ENCODE measurements at regions not wholly inside any gene's neighbourhood (a gene's known extent, or its start where the extent isn't known, plus 50 kb on each side); places are given as distances from the start of the nearest gene placed in this dataset.

GRCh38 chr2:109998-110397, 63.7 kb upstream of the FAM110C start:
- H4K20me1 ChIP-seq (ENCODE audit: control insufficient read depth, extremely low read depth, insufficient read depth, low read length): no peaks in the 10 kb centered on the region
- no peak overlapping the region for H3K9ac ChIP-seq (ENCODE audit: control insufficient read depth, extremely low read depth, insufficient read depth, low read length)
- H3K27ac ChIP-seq (ENCODE audit: control insufficient read depth, insufficient read depth, low read length): no peak overlapping the region
- H3K4me1 ChIP-seq (ENCODE audit: control insufficient read depth, extremely low read depth, insufficient read depth, low read length): no peaks in the 10 kb centered on the region
- H3K36me3 ChIP-seq (ENCODE audit: control insufficient read depth in 2 of 2, extremely low read depth in 1 of 2, insufficient read depth in 2 of 2, low read length in 2 of 2): no peaks in the 10 kb centered on the region
- H3K79me2 ChIP-seq (ENCODE audit: control insufficient read depth, insufficient read depth, low read length): no peaks in the 10 kb centered on the region
- DNase-seq (ENCODE audit: low read depth, low spot score): no peak
- no peak overlapping the region for H3K4me2 ChIP-seq (ENCODE audit: control insufficient read depth, extremely low read depth, insufficient read depth, low read depth, low read length)
- no peak for FAIRE-seq
- no peaks in the 10 kb centered on the region for H3K9me3 ChIP-seq (ENCODE audit: control insufficient read depth, low read depth, low read length)
- no peak overlapping the region for H3K4me3 ChIP-seq (ENCODE audit: control insufficient read depth in 2 of 3, extremely low read depth in 1 of 3, insufficient read depth in 2 of 3, low read depth in 1 of 3, low read length in 3 of 3)
- H3K27me3 ChIP-seq (ENCODE audit: control insufficient read depth, extremely low read depth, insufficient read depth, low read length): no peaks in the 10 kb centered on the region
- no peaks in the 10 kb centered on the region for H3K9me1 ChIP-seq (ENCODE audit: control insufficient read depth, extremely low read depth, insufficient read depth, low read length)
- TF ChIP-seq CTCF (optimal IDR thresholded peaks at IDR 0.05 in 1 of 3, IDR thresholded peaks at IDR 0.05 in 1 of 3, conservative IDR thresholded peaks at IDR 0.05 in 1 of 3; ENCODE audit: extremely low read depth in 1 of 3, insufficient read depth in 2 of 3, low read length in 3 of 3) (no peak), EZH2 (IDR thresholded peaks at IDR 0.05; ENCODE audit: low read length) (no peak)
- dilution Hi-C loops (cut with MboI; ENCODE audit: extremely low pct_ligation_motif_present, low sequenced_read_pairs): no loop called here
- no peak overlapping the region for H2AFZ ChIP-seq (ENCODE audit: control insufficient read depth, low read length)

GRCh38 chr2:108920-109809, 62.9 kb upstream of the FAM110C start:
- Histone ChIP-seq H4K20me1 (ENCODE audit: control insufficient read depth, extremely low read depth, insufficient read depth, low read length) (no peaks in the 10 kb centered on the region), H3K4me2 (ENCODE audit: control insufficient read depth, extremely low read depth, insufficient read depth, low read depth, low read length) (no peak overlapping the region), H3K27ac (ENCODE audit: control insufficient read depth, insufficient read depth, low read length) (no peak overlapping the region), H2AFZ (ENCODE audit: control insufficient read depth, low read length) (no peak overlapping the region), H3K79me2 (ENCODE audit: control insufficient read depth, insufficient read depth, low read length) (no peaks in the 10 kb centered on the region), H3K9me3 (ENCODE audit: control insufficient read depth, low read depth, low read length) (no peaks in the 10 kb centered on the region), H3K4me3 (ENCODE audit: control insufficient read depth in 2 of 3, extremely low read depth in 1 of 3, insufficient read depth in 2 of 3, low read depth in 1 of 3, low read length in 3 of 3) (no peak overlapping the region), H3K4me1 (ENCODE audit: control insufficient read depth, extremely low read depth, insufficient read depth, low read length) (no peaks in the 10 kb centered on the region), H3K9me1 (ENCODE audit: control insufficient read depth, extremely low read depth, insufficient read depth, low read length) (no peaks in the 10 kb centered on the region), H3K36me3 (ENCODE audit: control insufficient read depth in 2 of 2, extremely low read depth in 1 of 2, insufficient read depth in 2 of 2, low read length in 2 of 2) (no peaks in the 10 kb centered on the region), H3K27me3 (ENCODE audit: control insufficient read depth, extremely low read depth, insufficient read depth, low read length) (no peaks in the 10 kb centered on the region), H3K9ac (ENCODE audit: control insufficient read depth, extremely low read depth, insufficient read depth, low read length) (no peak overlapping the region)
- FAIRE-seq: no peak
- dilution Hi-C loops (cut with MboI; ENCODE audit: extremely low pct_ligation_motif_present, low sequenced_read_pairs): no loop called here
- no peak for DNase-seq (ENCODE audit: low read depth, low spot score)
- TF ChIP-seq EZH2 (IDR thresholded peaks at IDR 0.05; ENCODE audit: low read length): no peak
- TF ChIP-seq CTCF (optimal IDR thresholded peaks at IDR 0.05 in 1 of 3, IDR thresholded peaks at IDR 0.05 in 1 of 3, conservative IDR thresholded peaks at IDR 0.05 in 1 of 3; ENCODE audit: extremely low read depth in 1 of 3, insufficient read depth in 2 of 3, low read length in 3 of 3): no peak
